GM21367 (cell line): ENCODE measurements at regions not wholly inside any gene's neighbourhood (a gene's known extent, or its start where the extent isn't known, plus 50 kb on each side); places are given as distances from the start of the nearest gene placed in this dataset.

Experiments
- ATAC-seq: cut with Tn5 transposase; IDR thresholded peaks from one replicate; pipeline ENCODE4 v1.9.1; 2021; ENCODE audit not compliant: unreplicated experiment

DNA sequence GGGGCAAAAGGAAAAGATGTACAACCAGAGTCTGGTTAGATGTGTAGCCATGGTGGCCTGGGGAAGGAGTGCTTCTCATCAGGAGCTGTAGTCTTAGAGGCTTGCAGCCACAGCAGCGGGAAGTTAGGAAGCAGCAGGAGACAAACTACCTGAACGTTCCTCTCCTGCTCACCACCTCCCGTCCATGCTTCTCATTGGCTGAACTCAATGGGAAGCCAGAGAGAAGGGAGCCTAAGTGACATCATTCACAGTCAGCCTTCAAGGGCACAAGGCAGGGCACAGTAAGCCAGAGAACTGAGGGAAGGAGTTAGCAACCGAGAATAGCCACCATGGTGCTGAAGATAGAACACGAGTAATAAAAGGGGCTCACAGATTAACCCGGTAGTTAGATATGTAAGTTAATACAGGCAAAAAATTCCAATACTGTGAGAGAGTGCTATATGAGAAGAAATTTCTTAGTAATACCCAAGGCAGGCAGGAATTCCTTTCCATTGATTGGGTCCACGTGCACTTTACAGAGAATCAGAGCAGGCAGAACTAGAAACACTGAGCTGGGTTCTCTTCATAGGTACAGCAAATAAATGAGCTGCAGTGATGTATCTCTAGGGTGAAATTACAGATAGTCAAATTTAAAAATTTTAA is 391.5 kb upstream of the DACH1 start:
- ATAC-seq, result no peak

DNA sequence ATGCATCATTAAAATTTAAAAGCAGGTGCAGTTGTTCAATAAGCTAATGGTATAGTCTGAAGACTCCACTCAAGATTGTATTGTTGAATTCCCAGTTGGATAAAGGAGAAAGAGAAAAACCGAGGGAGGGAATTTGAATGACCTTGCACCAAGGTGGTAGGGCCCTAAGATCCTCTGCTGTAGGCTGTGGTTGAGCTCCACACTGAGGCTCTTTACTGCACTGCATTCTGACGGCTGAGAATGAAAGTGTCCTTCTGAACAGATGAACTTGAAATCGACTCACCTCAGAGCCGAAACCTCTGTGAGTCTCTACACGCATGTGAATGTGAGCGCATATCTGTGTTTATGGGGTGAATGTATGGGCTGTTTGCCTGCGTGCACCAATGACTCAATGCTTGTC is 388.9 kb upstream of the DACH1 start:
- no peak for ATAC-seq

DNA sequence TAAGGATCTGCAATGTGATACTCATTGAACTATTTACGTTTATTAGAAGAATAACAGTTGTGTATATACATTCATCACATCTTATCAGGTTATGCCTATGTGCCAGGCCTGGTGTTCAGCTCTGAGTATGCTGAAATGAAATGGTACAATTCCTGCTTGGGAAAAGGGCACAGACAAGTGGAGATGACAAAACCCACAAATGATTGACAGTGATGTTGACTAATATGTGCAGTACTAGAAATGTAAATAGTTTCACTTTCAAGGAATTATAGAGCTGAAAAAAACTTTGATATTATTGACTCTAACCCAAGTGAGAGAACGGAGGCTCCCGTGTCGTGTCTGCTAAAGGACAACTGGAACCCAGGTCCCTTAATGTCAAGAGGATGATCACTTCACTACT is 386.8 kb upstream of the DACH1 start:
- ATAC-seq, result no peak

DNA sequence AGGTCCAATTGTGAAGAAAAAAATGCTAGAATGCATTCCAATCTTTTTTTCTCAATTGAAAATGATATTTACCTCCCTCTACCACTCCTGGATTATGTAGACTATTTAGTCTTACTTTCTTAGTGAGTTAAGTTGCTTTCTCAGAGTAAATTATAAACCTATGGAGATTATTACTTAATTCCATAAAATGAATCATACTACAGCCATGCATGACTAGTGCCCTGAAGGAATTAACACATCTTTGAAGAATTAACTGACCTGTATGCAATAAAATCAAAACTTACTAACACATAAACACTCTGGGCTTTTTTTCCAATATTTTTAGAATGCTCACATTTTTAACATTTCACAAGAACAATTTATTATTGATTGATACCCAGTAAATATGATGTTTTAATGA is 379.4 kb upstream of the DACH1 start:
- no peak for ATAC-seq

DNA sequence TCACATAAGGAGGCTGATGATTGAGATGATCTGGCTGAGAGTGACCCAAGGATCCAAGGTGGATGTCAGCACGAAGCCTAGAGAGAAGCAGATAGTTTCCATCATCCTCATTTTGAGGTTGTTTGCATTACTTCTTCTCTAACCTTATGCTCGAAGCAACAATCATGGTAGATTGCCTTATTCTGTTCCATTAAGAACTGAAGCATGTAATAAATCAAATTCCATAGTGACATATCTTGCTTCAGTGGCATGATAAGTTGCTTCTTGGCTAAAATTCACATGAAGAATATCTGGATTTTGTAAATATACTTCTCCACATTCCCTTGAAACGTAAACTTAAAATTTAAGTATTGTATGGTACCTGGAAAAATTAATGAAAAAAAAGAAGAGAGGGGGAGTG is 377.8 kb upstream of the DACH1 start:
- no peak for ATAC-seq

DNA sequence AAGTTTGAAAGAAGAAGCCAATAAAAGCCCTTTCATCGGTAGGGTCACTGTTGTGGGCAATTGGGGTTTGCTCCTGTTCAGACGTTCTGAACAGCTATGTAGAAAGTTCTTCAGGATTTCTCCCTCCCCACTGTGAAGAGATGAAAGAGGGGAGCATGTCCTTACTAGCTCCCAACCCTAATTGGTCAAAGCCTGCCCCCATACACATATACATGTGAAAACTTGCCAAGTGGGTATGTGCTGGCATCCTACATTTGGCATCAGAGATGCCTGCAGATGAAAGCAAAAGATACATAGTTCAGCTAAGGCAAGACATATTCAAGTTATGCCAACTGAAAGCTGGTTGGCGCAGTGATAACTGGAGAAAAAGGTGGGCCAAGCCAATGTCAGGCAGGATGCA is 363.1 kb upstream of the DACH1 start:
- no peak for ATAC-seq

DNA sequence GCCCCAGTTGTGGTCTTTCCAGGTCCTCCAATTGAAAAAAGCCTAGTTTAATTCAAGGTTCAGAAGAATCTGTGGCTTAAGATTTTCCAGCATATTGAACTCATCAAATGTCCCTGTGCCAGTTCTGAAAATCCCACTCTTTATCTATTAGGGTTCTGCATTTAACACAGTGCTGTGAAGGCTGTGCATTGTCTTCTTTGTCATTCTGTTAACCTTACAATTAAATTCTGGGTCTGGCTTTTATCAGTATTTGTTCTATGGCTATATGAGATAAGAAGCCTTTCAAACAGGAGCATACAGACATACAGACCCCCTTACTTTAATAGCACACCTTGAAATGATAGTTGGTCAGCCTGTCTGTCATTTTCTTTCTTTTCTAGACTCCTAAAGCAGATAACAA is 362.1 kb upstream of the DACH1 start:
- no peak for ATAC-seq

DNA sequence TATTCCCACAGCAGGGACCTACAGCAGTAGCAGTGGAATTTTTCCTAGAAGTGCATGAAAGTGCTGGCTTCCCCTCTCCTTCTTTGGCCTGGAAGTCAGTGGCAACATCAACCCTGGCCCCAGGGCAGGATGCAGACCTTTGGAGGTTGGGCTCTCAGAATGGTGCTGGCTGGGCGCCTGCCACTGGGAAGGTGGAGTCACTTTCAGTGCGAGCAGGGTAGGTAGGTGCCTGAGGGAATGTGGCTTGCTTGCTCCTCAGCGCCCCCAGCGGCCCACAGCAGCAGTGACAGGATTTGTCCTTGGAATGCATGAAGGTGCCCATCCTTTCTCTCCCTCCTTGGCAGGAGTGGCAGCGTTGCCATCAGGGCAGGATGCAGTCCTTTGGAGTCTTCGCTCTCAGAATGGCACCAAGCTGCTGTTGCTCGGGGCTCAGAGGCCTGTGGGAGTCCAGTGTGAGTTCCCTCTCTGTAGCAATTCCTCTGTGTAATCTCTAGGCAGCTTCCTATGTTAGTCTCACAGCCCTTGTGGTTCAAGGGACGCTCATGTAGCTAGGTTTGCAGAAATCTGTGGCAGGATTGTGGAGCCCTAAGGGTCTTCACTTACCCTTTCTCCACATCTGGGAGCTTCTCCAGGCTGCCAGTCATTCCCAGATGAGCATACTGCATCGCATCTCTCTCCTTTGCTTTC is 354.4 kb upstream of the DACH1 start:
- peak; percentile 59 for ATAC-seq

DNA sequence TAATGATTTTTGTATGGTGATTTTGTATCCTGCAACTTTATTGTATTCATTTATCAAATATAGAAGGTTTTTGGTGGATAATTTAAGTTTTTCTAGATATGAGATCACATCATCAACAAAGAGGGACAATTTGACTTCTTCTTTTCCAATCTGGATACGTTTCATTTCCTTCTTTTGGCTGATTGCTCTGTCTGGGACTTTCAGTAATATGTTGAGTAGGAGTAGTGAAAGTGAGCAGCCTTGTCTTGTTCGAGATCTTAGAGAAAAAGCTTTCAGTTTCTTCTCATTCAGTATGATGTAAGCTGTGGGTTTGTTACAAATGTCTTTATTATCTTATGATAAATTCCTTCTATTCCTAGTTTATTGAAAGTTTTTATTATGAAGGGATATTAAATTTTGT is 352.0 kb upstream of the DACH1 start:
- ATAC-seq, result no peak

DNA sequence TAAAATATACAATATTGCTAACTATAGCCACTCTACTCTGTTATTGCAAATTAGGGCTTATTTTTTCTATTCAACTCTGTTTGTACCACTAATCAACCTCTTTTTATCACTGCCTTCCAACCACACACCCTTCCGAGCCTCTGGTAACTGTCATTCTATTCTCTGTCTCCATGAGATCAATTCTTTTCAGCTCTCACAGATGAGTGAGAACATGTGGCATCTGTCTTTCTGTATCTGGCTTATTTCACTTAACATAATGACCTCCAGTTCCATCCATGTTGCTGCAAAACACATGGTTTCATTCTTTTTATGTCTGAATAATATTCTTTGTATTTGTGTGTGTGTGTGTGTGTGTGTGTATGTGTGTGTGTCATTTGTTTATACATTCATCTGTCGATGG is 350.1 kb upstream of the DACH1 start:
- no peak for ATAC-seq

DNA sequence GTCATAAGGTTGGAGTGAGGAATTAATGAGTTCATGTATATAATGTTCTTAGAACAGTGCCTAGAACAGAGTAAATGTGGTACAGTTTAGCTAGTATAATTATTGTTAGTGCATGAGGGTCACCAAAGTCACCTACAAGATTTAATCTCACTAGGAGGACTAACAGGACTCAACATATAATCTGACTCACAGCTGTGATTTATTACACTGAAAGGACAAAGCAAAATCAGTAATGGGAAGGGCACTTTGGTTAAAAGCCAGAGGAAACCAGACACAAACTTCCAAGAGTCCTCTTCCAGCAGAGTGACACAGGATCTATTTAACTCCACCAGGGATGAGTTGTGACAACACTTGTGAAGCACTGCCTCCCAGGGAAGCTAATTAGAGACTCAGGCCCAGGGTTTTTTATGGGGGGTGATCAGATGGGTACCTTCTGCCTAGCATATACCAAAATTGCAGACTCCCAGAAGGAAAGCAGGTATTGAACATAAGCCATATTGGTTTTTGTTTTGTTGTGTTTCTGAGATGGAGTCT is 341.2 kb upstream of the DACH1 start:
- no peak for ATAC-seq

DNA sequence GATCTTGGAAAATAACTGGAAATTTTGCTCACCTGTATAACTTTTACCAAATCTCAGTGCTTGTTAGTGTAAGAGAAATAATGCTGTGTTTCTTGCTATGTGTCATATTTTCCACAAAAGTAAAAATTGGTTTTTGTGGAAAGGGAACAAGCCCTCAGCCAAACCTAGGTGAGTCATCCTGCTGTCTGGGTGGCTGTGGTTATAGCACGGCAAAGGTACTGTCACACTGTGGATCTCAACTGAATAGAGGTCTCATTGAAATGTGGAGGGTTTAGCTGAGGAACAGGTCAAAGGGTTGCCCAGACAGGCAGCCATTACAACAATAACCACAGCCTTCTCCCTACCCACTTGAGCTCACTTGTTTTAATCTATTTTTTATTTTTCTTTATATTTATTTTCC is 338.8 kb upstream of the DACH1 start:
- ATAC-seq, result no peak

DNA sequence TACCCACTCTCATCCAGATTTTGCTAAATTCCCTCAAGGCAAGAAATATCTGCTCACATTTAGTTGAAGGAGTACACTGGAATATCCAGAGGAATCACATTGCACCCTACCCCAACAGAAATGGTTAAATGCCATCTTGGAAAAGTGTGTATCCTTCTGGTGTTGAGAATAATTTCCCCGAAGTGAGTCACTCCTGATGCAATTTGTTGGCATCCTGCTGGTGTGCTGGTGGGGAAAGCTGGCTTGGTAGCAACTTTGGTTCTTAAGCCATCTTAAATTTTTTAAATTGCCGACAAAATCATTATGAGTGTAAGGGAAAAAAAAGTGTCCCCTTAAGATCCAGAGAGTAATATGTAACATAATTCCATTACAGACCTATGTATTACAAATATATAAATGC is 337.3 kb upstream of the DACH1 start:
- no peak for ATAC-seq

DNA sequence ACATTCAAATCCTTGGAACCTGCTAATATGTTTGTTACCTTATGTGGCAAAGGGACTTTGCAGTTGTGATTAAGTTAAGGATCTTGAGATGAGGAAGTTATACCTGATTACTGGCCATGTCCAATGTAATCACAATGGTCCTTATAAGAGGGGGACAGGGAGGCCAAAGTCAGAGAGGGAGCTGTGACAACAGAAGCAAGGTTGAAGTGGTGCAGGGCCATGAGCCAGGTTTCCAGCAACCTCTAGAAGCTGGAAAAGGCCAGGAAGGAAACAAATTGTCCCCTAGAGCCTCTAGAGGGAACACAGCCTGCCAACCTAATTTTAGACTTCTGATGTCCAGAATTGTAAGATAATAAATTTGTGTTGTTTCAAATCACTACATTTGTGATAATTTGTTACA is 334.7 kb upstream of the DACH1 start:
- ATAC-seq, result no peak

DNA sequence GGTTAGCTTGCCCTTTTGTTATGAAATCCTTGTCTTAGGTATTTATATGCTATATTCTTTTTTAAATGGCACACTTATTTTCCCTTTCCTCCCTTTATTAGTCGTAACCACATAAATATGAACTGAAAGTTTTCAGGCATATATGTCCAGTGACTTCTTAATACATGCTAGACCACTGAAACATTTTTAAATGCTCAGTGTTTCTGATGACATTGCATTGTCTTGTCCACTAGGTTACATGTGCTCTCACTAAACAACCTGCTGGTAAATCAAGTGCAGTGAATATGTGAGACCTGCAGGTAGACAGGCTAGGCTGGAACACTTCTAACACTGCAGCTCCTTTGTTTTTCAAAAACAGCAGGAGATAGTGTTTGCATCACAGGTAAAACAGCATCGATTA is 332.6 kb upstream of the DACH1 start:
- no peak for ATAC-seq

DNA sequence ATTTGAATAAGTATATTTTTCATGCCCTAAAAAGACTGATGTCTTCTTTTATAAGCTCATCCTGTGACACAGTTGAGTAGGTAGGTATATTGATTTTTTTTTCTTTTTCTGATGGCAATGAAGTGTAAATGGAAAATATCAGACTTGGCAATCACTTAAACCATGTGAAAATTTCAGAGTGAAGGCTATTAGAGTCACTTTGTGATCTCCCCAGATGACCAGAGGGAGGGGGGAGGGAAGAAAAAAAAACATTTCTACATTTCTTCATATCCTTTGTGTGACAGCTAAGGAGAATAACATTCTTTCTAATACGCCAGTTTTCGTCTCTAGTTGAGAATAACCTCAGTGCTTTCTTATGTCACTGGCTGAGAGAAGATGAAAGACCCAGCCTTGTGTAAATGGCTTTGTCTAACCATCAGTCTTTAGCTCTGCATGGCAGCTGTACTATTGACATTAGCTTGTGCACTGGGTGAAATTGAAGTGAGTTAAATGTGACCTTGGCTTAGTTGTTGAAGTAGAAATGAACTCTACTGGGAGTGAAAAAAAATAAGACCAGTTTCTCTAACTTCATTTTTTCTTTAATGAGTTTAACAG is 332.1 kb upstream of the DACH1 start:
- no peak for ATAC-seq

DNA sequence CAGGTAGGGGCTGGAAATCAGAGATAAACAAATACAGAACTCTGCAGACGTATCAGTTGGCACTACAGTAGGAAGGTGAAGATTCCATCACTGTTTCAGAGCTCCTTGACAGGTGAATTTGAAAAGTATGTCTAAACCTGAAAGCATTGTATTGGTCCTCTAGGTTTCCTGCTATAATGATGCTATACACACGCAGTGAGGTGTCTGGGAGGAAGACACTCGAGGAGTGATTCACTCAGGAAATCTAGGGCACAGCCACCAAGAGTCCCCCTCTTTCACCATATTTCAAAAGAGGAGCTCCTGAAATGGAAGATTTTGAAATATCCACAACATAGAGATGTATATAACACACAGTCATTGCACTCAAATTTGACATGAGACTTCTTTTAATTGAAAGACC is 331.0 kb upstream of the DACH1 start:
- ATAC-seq, result no peak

DNA sequence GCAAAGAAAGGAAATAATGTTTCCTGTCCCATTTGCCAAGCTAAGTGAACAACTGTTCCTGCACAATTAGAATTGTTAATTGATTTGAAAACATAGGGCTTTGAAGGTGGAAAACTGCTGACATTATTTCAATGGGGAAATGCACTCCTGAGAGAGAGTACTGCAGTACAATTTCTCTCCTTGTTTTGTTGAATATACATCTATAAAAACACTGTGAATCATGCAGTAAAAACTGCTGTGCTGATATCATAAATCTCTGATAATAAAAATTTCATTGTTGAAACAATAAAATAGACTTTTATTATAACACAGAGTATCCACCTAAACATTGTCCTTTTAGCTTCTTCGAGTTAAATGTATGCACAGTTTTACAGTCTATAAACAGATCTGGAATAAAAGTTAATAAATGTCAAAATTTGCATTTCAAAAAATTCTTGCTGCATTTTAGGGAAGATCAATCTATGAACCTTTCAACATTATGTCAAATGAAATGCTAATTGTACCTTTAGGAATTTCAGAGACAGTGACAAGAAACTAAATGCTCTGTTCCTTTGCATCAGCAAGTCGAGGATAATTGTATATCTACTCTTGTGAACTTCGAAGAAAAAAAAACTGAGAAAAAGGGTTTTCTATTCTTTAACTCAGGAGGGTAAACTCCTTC is 328.2 kb upstream of the DACH1 start:
- no peak for ATAC-seq

DNA sequence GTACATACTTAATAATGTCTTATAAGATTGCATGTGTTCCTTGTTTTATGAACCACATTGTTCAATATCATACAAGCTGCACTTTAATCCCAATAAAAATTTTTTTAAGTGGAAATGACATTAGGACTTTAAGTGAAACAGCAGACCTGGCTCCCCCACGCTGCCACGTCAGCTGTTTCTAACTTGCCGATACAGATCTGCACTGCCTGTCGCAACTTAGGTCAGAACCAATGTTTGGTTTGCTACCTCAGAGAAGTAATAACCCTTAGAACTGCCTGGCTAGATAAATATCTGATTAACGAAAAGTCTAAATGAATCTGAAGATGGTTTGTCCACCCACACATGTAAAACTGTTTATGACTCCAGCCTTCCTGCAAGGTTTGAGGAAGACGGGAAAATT is 327.5 kb upstream of the DACH1 start:
- no peak for ATAC-seq

DNA sequence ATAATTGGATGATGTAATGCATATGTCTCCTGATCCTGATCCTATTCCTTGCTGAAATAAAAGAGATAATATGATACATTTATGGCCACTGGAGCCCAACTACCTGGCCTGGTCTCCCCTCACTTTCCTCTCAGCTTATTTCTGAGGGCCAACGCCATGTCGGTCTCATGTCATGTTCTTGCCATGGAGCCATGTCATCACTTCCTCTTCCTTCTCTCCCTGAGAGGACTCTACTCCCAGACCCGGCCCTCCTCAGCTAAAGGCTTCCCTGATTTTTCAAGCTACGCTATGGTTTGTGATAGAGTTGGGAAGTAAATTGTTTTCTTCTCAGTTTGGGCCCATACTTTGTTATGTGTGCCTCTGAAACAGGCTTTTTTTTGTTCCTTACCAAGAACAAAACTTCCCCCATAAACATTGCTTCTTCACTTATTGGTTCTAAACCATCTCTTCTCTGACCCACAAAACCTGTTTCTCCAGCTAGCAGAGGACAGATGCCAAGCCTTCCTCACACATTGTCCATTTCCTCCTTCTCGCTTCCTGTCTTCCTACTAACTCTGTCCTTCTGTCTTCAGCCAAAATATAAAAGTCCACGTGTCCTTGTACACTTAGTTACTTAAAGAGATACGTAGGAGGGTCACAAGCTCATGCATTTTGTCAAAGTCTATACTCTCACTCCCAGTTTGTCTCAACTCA is 319.9 kb upstream of the DACH1 start:
- ATAC-seq, result no peak

DNA sequence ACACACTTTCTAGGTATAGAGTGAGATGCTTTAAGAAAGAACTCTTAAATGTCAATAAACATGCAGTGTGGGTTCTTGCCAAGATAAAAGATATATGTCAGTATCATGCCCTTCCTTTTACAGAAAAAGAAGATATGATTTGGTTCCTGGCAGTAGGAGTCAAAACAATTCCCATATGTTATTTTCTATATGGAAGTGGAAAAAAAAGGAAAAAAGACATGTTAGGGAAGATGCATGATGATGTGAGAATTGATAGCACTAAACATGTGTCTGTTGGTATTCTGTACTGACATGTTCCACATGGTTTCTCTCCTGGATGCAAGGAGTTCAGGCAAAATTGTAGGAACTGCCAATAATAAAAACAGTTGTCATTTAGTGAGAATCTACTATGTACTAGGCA is 318.8 kb upstream of the DACH1 start:
- ATAC-seq, result no peak
